Panc1 (cell line): ENCODE measurements at regions not wholly inside any gene's neighbourhood (a gene's known extent, or its start where the extent isn't known, plus 50 kb on each side); places are given as distances from the start of the nearest gene placed in this dataset.

Source experiments
- ATAC-seq: fragments of 200-7000 bp; cut with Tn5 transposase; 2 replicates; pipeline ENCODE4 v1.9.1; 2020; ENCODE audit warnings: mild to moderate bottlenecking, moderate library complexity
- BruUV-seq: library from RNA; stranded (reverse); fragments of 400-500 nt; replicated peaks from 2 replicates; lab custom pipeline; 2021; lab: Mats Ljungman, UMichigan
- CTCF ChIA-PET: fragments of 300-600 bp; sonication (Branson Sonifier 250); formaldehyde crosslinking; loops from one replicate; lab custom pipeline; 2022; ENCODE audit warnings: antibody characterized with exemption; lab: Charles Lee
- POLR2A ChIA-PET: fragments of 300-600 bp; sonication (Branson Sonifier 250); formaldehyde crosslinking; loops from one replicate; lab custom pipeline; 2022; ENCODE audit warnings: antibody characterized with exemption; lab: Charles Lee
- DNase-seq: peaks from one replicate; pipeline ENCODE4 v3.0.0-alpha.2; 2010; ENCODE audit warnings: low read depth, low spot score
- H3K27ac ChIP-seq: 2 replicates; pipeline ENCODE4 v1.5.1; 2011; ENCODE audit warnings: mild to moderate bottlenecking, low read length, inconsistent platforms
- H3K27me3 ChIP-seq: fragments of 200-500 bp; sonication (Bioruptor generic); 2 replicates; pipeline ENCODE4 v1.6.0; 2014; ENCODE audit warnings: low read length, inconsistent platforms; ENCODE audit not compliant: control insufficient read depth, insufficient read depth
- H3K36me3 ChIP-seq: fragments of 200-500 bp; sonication (Bioruptor generic); 2 replicates; pipeline ENCODE4 v1.5.1; 2014; ENCODE audit warnings: inconsistent platforms, mild to moderate bottlenecking, low read length, moderate library complexity; ENCODE audit not compliant: control insufficient read depth, insufficient read depth
- H3K4me1 ChIP-seq: 2 replicates; pipeline ENCODE4 v1.5.1; 2011; ENCODE audit warnings: inconsistent platforms, mild to moderate bottlenecking, low read length, moderate library complexity; ENCODE audit not compliant: control insufficient read depth, insufficient read depth
- H3K4me3 ChIP-seq, 2 experiments: 2 replicates each; pipeline ENCODE4 v1.5.1; 2011 to 2012; ENCODE audit warnings: low read depth in 2 of 2, low read length in 2 of 2, mild to moderate bottlenecking in 2 of 2, inconsistent platforms in 1 of 2, moderate library complexity in 1 of 2
- H3K9me3 ChIP-seq: fragments of 200-500 bp; sonication (Bioruptor generic); 2 replicates; pipeline ENCODE4 v1.5.1; 2014; ENCODE audit warnings: low read depth, mild to moderate bottlenecking, inconsistent platforms, low read length, moderate library complexity; ENCODE audit not compliant: control insufficient read depth, insufficient read depth
- CTCF ChIP-seq: fragments of 450-650 bp; IDR thresholded peaks from 2 replicates; pipeline ENCODE4 v1.5.1; 2017; ENCODE audit warnings: mild to moderate bottlenecking
- POLR2AphosphoS5 ChIP-seq: IDR thresholded peaks from 2 replicates; pipeline ENCODE4 v1.6.1; 2012; ENCODE audit warnings: mild to moderate bottlenecking, low read depth, low read length, moderate library complexity
- REST ChIP-seq, 2 experiments: IDR thresholded peaks; 2 replicates each; pipeline ENCODE4 v1.6.1; 2011 to 2012; ENCODE audit warnings: low read depth in 2 of 2, control low read depth in 1 of 2, low read length in 1 of 2, mild to moderate bottlenecking in 1 of 2, moderate library complexity in 1 of 2; ENCODE audit not compliant: insufficient read depth in 1 of 2
- SIN3A ChIP-seq: IDR thresholded peaks from 2 replicates; pipeline ENCODE4 v1.6.1; 2012; ENCODE audit warnings: low read depth, mild to moderate bottlenecking, low read length, moderate library complexity, borderline replicate concordance; ENCODE audit not compliant: insufficient read depth
- TCF7L2 ChIP-seq: IDR thresholded peaks from 2 replicates; pipeline ENCODE4 v1.6.1; 2011; ENCODE audit warnings: mild to moderate bottlenecking, low read depth, low read length, inconsistent platforms
- in situ Hi-C: cut with HindIII; loops from 2 replicates; pipeline ENCODE4 v1.10.0; 2016; ENCODE audit warnings: low sequenced_read_pairs, low pct_unique_long_range_greater_than_20kb
- intact Hi-C: fragments of 100-400 bp; cut with micrococcal nuclease; formaldehyde crosslinking; loops from one replicate; pipeline ENCODE4 v1.10.0; 2022; ENCODE audit not compliant: unreplicated experiment

- Histone ChIP-seq H3K36me3 (no peaks in the 10 kb centered on the region), H3K27ac (no peak overlapping the region), H3K4me1 (no peaks in the 10 kb centered on the region), H3K4me3 (no peak overlapping the region), H3K9me3 (no peaks in the 10 kb centered on the region), H3K27me3 (no peaks in the 10 kb centered on the region)
- intact Hi-C loops (no loop called here), in situ Hi-C loops (no loop called here)
- BruUV-seq = no TSS peak
- ATAC-seq = 0 out of 2 replicates have a peak, but pooled peaks have one; percentile 49
- ChIA-PET POLR2A (no interaction called here), CTCF (no interaction called here)
- DNase-seq = no peak
- no peak for TF ChIP-seq TCF7L2
- TF ChIP-seq POLR2AphosphoS5 = no peak
- no peak for TF ChIP-seq REST (IDR thresholded peaks at IDR 0.05; ENCODE audit: insufficient read depth in 1 of 2, low read depth in 2 of 2, low read length in 1 of 2)
- no peak for TF ChIP-seq SIN3A
- no peak for TF ChIP-seq CTCF
These were observed 216.3 kb downstream of the PTPRU start for GRCh38 chr1:29452463-29453230.

GRCh38 chr1:29451368-29451892, 215.1 kb downstream of the PTPRU start:
- POLR2A ChIA-PET = no interaction called here
- Histone ChIP-seq H3K36me3 (no peaks in the 10 kb centered on the region), H3K9me3 (no peaks in the 10 kb centered on the region), H3K4me3 (no peak overlapping the region), H3K27ac (no peak overlapping the region), H3K4me1 (no peaks in the 10 kb centered on the region), H3K27me3 (no peaks in the 10 kb centered on the region)
- DNase-seq = no peak
- in situ Hi-C loops (no loop called here), intact Hi-C loops (no loop called here)
- CTCF ChIA-PET = no interaction called here
- ATAC-seq = no peak
- no TSS peak for BruUV-seq
- TF ChIP-seq CTCF (no peak), REST (IDR thresholded peaks at IDR 0.05; ENCODE audit: insufficient read depth in 1 of 2, low read depth in 2 of 2, low read length in 1 of 2) (no peak), TCF7L2 (no peak), SIN3A (no peak), POLR2AphosphoS5 (no peak)
